ENCODE measurements at regions not wholly inside any gene's neighbourhood (a gene's known extent, or its start where the extent isn't known, plus 50 kb on each side); places are given as distances from the start of the nearest gene placed in this dataset.
"Not testable (repeated sequence)": the region's sequence is repeated elsewhere in the genome, so short reads cannot be mapped to it uniquely, and the experiment has no call there.

- DNase-seq (ENCODE audit: low spot score) = peak; percentile 37
- Mint-ChIP-seq H3K9me3 (no peaks in the 10 kb centered on the region), H3K4me3 (peak overlapping the region; percentile 5), H3K27ac (peak overlapping the region; percentile 43), H3K4me1 (ENCODE audit: low read depth) (peaks cover 38% of the 10 kb centered on the region), H3K36me3 (ENCODE audit: low read depth) (no peaks in the 10 kb centered on the region), H3K27me3 (ENCODE audit: low read depth) (no peaks in the 10 kb centered on the region)
Observed at GRCh38 chr15:69666441-69666882, 213.8 kb downstream of the RPLP1 start.

GRCh38 chr15:69666921-69667811 is 214.5 kb downstream of the RPLP1 start:
- H3K4me1 Mint-ChIP-seq (ENCODE audit: low read depth) = peaks cover 39% of the 10 kb centered on the region
- no peak overlapping the region for H3K27ac Mint-ChIP-seq
- no peak overlapping the region for H3K4me3 Mint-ChIP-seq

GRCh38 chr15:69668039-69668705 is 215.6 kb downstream of the RPLP1 start:
- no peaks in the 10 kb centered on the region for H3K27me3 Mint-ChIP-seq (ENCODE audit: low read depth)
- no peaks in the 10 kb centered on the region for H3K9me3 Mint-ChIP-seq
- H3K4me3 Mint-ChIP-seq = no peak overlapping the region
- peaks cover 39% of the 10 kb centered on the region for H3K4me1 Mint-ChIP-seq (ENCODE audit: low read depth)
- no peaks in the 10 kb centered on the region for H3K36me3 Mint-ChIP-seq (ENCODE audit: low read depth)
- DNase-seq (ENCODE audit: low spot score) = no peak
- H3K27ac Mint-ChIP-seq = peak overlapping the region; percentile 78

More at GRCh38 chr15:69666921-69667811, 214.5 kb downstream of the RPLP1 start:
- no peak for DNase-seq (ENCODE audit: low spot score)
- Mint-ChIP-seq H3K9me3 (no peaks in the 10 kb centered on the region), H3K27me3 (ENCODE audit: low read depth) (no peaks in the 10 kb centered on the region), H3K36me3 (ENCODE audit: low read depth) (no peaks in the 10 kb centered on the region)

- peak overlapping the region; percentile 61 for H3K4me3 Mint-ChIP-seq
Observed at GRCh38 chr15:69668963-69669362, 216.3 kb downstream of the RPLP1 start.

GRCh38 chr15:69669446-69669845 is 216.8 kb downstream of the RPLP1 start:
- no peaks in the 10 kb centered on the region for H3K9me3 Mint-ChIP-seq
- H3K36me3 Mint-ChIP-seq (ENCODE audit: low read depth) = no peaks in the 10 kb centered on the region
- H3K4me3 Mint-ChIP-seq = peak overlapping the region; percentile 61
- H3K4me1 Mint-ChIP-seq (ENCODE audit: low read depth) = peaks cover 39% of the 10 kb centered on the region
- DNase-seq (ENCODE audit: low spot score) = no peak
- H3K27me3 Mint-ChIP-seq (ENCODE audit: low read depth) = peaks cover 3% of the 10 kb centered on the region
- peak overlapping the region; percentile 78 for H3K27ac Mint-ChIP-seq

More at GRCh38 chr15:69668963-69669362, 216.3 kb downstream of the RPLP1 start:
- peaks cover under 1% of the 10 kb centered on the region for H3K27me3 Mint-ChIP-seq (ENCODE audit: low read depth)
- peak overlapping the region; percentile 78 for H3K27ac Mint-ChIP-seq
- H3K4me1 Mint-ChIP-seq (ENCODE audit: low read depth) = peaks cover 39% of the 10 kb centered on the region
- no peaks in the 10 kb centered on the region for H3K9me3 Mint-ChIP-seq
- peak; percentile 23 for DNase-seq (ENCODE audit: low spot score)
- H3K36me3 Mint-ChIP-seq (ENCODE audit: low read depth) = no peaks in the 10 kb centered on the region

DNA sequence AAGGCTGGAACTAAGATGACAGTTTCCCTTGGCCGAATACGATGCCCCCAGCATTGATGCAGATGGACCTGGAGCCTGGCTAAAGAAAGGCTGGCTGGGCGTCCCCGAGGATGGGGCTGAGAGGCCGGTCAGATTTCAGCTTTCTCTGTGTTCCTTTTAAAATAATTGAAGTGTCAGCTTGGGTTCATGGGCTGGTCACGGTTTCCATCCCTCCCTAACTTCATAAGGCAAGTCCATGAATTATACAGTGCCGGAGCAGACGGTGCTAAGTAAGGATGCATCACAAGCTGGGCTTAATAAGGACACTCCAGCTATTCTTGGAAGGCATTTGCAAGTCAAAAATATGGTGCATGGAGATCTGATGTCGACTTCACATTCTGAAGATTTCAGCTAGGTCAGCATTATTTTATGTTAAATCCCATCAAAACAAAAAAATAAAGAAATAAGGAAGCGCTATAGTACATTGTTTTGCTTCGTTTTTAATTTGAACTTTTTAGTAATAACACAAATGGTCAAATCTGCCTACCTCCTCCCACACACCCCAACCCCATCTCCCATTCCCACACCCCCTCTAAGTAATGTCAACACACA is 220.8 kb downstream of the RPLP1 start:
- peaks cover 20% of the 10 kb centered on the region for H3K27me3 Mint-ChIP-seq (ENCODE audit: low read depth)
- no peak overlapping the region for H3K27ac Mint-ChIP-seq
- no peak for DNase-seq (ENCODE audit: low spot score)
- H3K9me3 Mint-ChIP-seq = no peaks in the 10 kb centered on the region
- no peak overlapping the region for H3K4me3 Mint-ChIP-seq
- H3K36me3 Mint-ChIP-seq (ENCODE audit: low read depth) = no peaks in the 10 kb centered on the region
- peaks cover 30% of the 10 kb centered on the region for H3K4me1 Mint-ChIP-seq (ENCODE audit: low read depth)

GRCh38 chr15:69675731-69676130 is 223.1 kb downstream of the RPLP1 start:
- Mint-ChIP-seq H3K4me3 (no peak overlapping the region), H3K27me3 (ENCODE audit: low read depth) (peaks cover 22% of the 10 kb centered on the region), H3K4me1 (ENCODE audit: low read depth) (peaks cover 24% of the 10 kb centered on the region), H3K9me3 (no peaks in the 10 kb centered on the region), H3K27ac (no peak overlapping the region), H3K36me3 (ENCODE audit: low read depth) (no peaks in the 10 kb centered on the region)
- no peak for DNase-seq (ENCODE audit: low spot score)

GRCh38 chr15:69677403-69677802 is 224.8 kb downstream of the RPLP1 start:
- H3K4me1 Mint-ChIP-seq (ENCODE audit: low read depth) = peaks cover 21% of the 10 kb centered on the region
- H3K9me3 Mint-ChIP-seq = peaks cover 9% of the 10 kb centered on the region
- H3K27ac Mint-ChIP-seq = no peak overlapping the region
- DNase-seq (ENCODE audit: low spot score) = no peak
- H3K27me3 Mint-ChIP-seq (ENCODE audit: low read depth) = peaks cover 22% of the 10 kb centered on the region
- no peak overlapping the region for H3K4me3 Mint-ChIP-seq
- no peaks in the 10 kb centered on the region for H3K36me3 Mint-ChIP-seq (ENCODE audit: low read depth)

GRCh38 chr15:69679623-69680228 is 227.1 kb downstream of the RPLP1 start:
- no peaks in the 10 kb centered on the region for H3K36me3 Mint-ChIP-seq (ENCODE audit: low read depth)
- no peak overlapping the region for H3K27ac Mint-ChIP-seq
- H3K27me3 Mint-ChIP-seq (ENCODE audit: low read depth) = peaks cover 17% of the 10 kb centered on the region
- peaks cover 25% of the 10 kb centered on the region for H3K4me1 Mint-ChIP-seq (ENCODE audit: low read depth)
- H3K9me3 Mint-ChIP-seq = peaks cover 15% of the 10 kb centered on the region
- DNase-seq (ENCODE audit: low spot score) = peak; percentile 65
- H3K4me3 Mint-ChIP-seq = peak overlapping the region; percentile 27

DNA sequence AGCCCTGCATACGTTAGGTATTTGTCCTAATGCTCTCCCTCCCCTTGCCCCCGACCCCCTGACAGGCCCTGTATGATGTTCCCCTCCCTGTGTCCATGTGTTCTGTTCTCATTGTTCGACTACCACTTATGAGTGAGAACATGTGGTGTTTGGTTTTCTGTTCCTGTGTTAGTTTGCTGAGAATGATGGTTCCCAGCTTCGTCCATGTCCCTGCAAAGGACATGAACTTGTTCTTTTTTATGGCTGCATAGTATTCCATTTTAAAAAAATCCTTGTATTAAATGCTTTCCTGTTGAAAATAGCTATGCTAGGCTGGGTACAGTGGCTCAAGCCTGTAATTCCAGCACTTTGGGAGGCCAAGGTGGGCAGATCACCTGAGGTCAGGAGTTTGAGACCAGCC is 232.2 kb downstream of the RPLP1 start:
- Mint-ChIP-seq H3K9me3 (peaks cover 30% of the 10 kb centered on the region), H3K4me1 (ENCODE audit: low read depth) (peaks cover 12% of the 10 kb centered on the region)
- not testable (repeated sequence) for H3K27ac Mint-ChIP-seq; H3K4me3 Mint-ChIP-seq; DNase-seq (ENCODE audit: low spot score); H3K36me3 Mint-ChIP-seq (ENCODE audit: low read depth); H3K27me3 Mint-ChIP-seq (ENCODE audit: low read depth)

GRCh38 chr15:69685512-69686452 is 233.2 kb downstream of the RPLP1 start:
- no peak for DNase-seq (ENCODE audit: low spot score)
- Mint-ChIP-seq H3K9me3 (peaks cover 37% of the 10 kb centered on the region), H3K36me3 (ENCODE audit: low read depth) (peaks cover 6% of the 10 kb centered on the region), H3K27me3 (ENCODE audit: low read depth) (no peaks in the 10 kb centered on the region), H3K4me1 (ENCODE audit: low read depth) (peaks cover 5% of the 10 kb centered on the region), H3K27ac (no peak overlapping the region), H3K4me3 (no peak overlapping the region)

- Mint-ChIP-seq H3K4me1 (ENCODE audit: low read depth) (peaks cover 5% of the 10 kb centered on the region), H3K36me3 (ENCODE audit: low read depth) (peaks cover 6% of the 10 kb centered on the region), H3K4me3 (no peak overlapping the region), H3K27ac (no peak overlapping the region), H3K27me3 (ENCODE audit: low read depth) (no peaks in the 10 kb centered on the region), H3K9me3 (peaks cover 35% of the 10 kb centered on the region)
- DNase-seq (ENCODE audit: low spot score) = no peak
Observed at GRCh38 chr15:69686626-69687025, 234.0 kb downstream of the RPLP1 start.

- Mint-ChIP-seq H3K36me3 (ENCODE audit: low read depth) (peaks cover 6% of the 10 kb centered on the region), H3K9me3 (peaks cover 21% of the 10 kb centered on the region), H3K27me3 (ENCODE audit: low read depth) (peaks cover 5% of the 10 kb centered on the region), H3K4me3 (no peak overlapping the region), H3K4me1 (ENCODE audit: low read depth) (no peaks in the 10 kb centered on the region), H3K27ac (no peak overlapping the region)
- no peak for DNase-seq (ENCODE audit: low spot score)
Observed at GRCh38 chr15:69689133-69689532, 236.5 kb downstream of the RPLP1 start.
